ENCODE measurements at regions not wholly inside any gene's neighbourhood (a gene's known extent, or its start where the extent isn't known, plus 50 kb on each side); places are given as distances from the start of the nearest gene placed in this dataset.
"Not testable (repeated sequence)": the region's sequence is repeated elsewhere in the genome, so short reads cannot be mapped to it uniquely, and the experiment has no call there.

- peak; percentile 97 for ATAC-seq
- intact Hi-C loops (cut with DNase I), result not testable (repeated sequence)
- peak in 3 of 4 donors; percentile 37 to 86 (median 61) for DNase-seq
Measured at GRCh38 chr13:52235900-52236595, 76.7 kb upstream of the NEK3 start.

DNA sequence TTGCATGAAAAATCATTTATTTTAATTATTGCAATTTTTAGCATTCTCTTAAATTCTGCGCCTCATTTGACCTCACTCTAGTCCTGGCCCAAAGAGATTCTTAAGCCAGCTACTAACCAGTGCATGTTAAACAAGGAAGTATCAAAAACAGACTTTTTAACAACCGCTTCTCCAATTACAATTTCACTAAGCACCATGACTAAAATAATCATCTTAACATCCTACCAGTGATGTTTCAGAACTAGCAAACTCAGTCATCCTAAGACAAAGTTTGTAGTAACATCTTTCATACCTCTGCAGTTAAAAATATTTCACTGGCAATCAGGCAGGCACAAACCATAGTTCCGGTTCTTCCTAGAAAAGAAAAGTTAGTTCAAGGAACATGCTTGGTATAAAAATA, 75.5 kb upstream of the NEK3 start:
- H3K9me3 ChIP-seq; H3K4me1 ChIP-seq; ATAC-seq; H3K4me3 ChIP-seq; H3K36me3 ChIP-seq; DNase-seq; H3K27ac ChIP-seq; intact Hi-C loops (cut with DNase I); H3K27me3 ChIP-seq: not testable (repeated sequence)

More at GRCh38 chr13:52235900-52236595, 76.7 kb upstream of the NEK3 start:
- not testable (repeated sequence) for H3K9me3 ChIP-seq, H3K36me3 ChIP-seq, H3K27ac ChIP-seq, H3K27me3 ChIP-seq, H3K4me3 ChIP-seq, H3K4me1 ChIP-seq
- TF ChIP-seq, protein P1, sequence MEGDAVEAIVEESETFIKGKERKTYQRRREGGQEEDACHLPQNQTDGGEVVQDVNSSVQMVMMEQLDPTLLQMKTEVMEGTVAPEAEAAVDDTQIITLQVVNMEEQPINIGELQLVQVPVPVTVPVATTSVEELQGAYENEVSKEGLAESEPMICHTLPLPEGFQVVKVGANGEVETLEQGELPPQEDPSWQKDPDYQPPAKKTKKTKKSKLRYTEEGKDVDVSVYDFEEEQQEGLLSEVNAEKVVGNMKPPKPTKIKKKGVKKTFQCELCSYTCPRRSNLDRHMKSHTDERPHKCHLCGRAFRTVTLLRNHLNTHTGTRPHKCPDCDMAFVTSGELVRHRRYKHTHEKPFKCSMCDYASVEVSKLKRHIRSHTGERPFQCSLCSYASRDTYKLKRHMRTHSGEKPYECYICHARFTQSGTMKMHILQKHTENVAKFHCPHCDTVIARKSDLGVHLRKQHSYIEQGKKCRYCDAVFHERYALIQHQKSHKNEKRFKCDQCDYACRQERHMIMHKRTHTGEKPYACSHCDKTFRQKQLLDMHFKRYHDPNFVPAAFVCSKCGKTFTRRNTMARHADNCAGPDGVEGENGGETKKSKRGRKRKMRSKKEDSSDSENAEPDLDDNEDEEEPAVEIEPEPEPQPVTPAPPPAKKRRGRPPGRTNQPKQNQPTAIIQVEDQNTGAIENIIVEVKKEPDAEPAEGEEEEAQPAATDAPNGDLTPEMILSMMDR (IDR thresholded peaks at IDR 0.05), result peak; percentile 49 to 64

DNA sequence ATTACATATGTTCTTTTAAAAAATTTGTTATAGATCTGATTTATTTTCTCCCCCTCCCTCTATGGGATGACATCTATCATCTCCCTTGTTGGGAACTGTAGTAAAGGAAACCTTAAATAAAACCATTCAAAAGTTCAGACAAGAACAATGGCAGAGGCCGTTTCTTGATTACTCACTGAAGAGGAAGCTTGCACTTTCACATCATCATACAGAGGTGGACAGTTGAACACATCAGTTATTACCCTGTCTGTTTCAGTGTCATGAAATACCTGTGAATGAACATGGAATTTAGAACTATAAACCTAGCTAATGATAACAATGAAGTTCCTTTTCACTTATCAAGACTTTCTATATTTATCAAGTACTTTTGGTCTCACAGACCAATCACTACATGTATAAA, 63.7 kb upstream of the NEK3 start:
- intact Hi-C loops (cut with DNase I); H3K9me3 ChIP-seq; DNase-seq; H3K36me3 ChIP-seq; H3K27me3 ChIP-seq; ATAC-seq; H3K4me1 ChIP-seq; H3K27ac ChIP-seq; H3K4me3 ChIP-seq: not testable (repeated sequence)

- H3K36me3 ChIP-seq; ATAC-seq; H3K9me3 ChIP-seq; H3K27ac ChIP-seq; H3K4me1 ChIP-seq; DNase-seq; H3K4me3 ChIP-seq; H3K27me3 ChIP-seq; intact Hi-C loops (cut with DNase I): not testable (repeated sequence)
Measured at GRCh38 chr13:52213920-52214319, 54.5 kb upstream of the NEK3 start.

GRCh38 chr13:52212886-52213285, 53.5 kb upstream of the NEK3 start:
- H3K4me1 ChIP-seq; ATAC-seq; H3K4me3 ChIP-seq; DNase-seq; H3K36me3 ChIP-seq; H3K9me3 ChIP-seq; H3K27me3 ChIP-seq; intact Hi-C loops (cut with DNase I); H3K27ac ChIP-seq: not testable (repeated sequence)

GRCh38 chr13:52211416-52211776, 52.0 kb upstream of the NEK3 start:
- DNase-seq; H3K9me3 ChIP-seq; H3K27me3 ChIP-seq; H3K4me1 ChIP-seq; H3K4me3 ChIP-seq; ATAC-seq; H3K36me3 ChIP-seq; H3K27ac ChIP-seq; intact Hi-C loops (cut with DNase I): not testable (repeated sequence)

DNA sequence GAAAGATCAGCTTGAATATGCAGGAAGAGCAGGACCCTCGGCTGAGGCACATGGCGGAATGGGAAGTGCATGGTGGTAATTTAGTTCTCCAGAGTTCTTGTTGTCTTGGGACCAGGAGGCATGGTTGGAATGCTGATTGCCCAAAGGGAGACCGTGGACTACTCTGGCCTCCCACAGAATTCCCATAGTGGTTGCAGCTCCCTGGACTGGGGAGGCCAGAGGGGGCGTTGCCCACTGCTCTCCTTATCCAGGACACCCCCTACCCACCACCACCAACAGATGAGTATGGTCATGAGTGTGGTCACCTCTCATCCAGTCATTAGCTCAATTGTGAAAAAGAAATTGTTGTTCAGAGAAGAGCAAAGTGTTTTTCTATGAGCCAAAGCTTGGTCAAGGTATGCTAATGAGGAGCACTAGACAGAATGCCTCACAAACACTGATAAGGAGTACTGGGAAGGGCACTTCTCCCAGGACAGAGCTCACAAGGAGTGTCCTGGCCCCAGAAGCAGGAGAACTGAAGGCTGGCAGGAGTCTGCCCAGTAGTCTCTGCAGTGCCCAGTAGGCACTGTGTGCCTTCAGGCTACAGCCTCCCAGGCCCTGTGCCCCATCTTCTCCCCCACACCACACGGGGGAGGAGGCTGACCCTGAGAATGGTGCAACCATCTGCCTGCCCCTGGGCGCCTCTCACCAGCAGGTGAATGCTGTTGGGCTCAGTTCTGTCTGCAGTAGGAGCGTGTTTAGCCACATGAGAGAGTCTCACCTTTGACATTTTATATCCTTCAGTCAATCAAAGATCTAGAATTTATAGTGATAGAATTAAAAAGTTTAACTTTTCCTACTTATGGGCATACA, 51.4 kb upstream of the NEK3 start:
- H3K36me3 ChIP-seq; H3K4me3 ChIP-seq; intact Hi-C loops (cut with DNase I); H3K27ac ChIP-seq; ATAC-seq; H3K27me3 ChIP-seq; H3K9me3 ChIP-seq; DNase-seq; H3K4me1 ChIP-seq: not testable (repeated sequence)

Measured in left lung (tissue), 4 donors.